H1 (cell line): ENCODE measurements at regions not wholly inside any gene's neighbourhood (a gene's known extent, or its start where the extent isn't known, plus 50 kb on each side); places are given as distances from the start of the nearest gene placed in this dataset.

ENCODE experiments used
- EZH2 ChIP-seq: fragments of 200-600 bp; sonication (generic); IDR thresholded peaks from 2 replicates; pipeline ENCODE4 v1.7.1; 2012; ENCODE audit warnings: low read depth, mild to moderate bottlenecking, moderate library complexity, low read length, inconsistent platforms; ENCODE audit not compliant: severe bottlenecking
- KDM5A ChIP-seq: fragments of 200-600 bp; IDR thresholded peaks from 2 replicates; pipeline ENCODE4 v1.7.1; 2012; ENCODE audit warnings: mild to moderate bottlenecking, low read length, inconsistent platforms, mixed read lengths
- NANOG ChIP-seq: IDR thresholded peaks from 2 replicates; pipeline ENCODE4 v1.6.1; 2011; ENCODE audit warnings: low read length, low read depth, mild to moderate bottlenecking, inconsistent platforms; ENCODE audit not compliant: insufficient read depth, poor library complexity, severe bottlenecking
- RAD21 ChIP-seq, 2 experiments: IDR thresholded peaks in 1 of 2; conservative IDR thresholded peaks in 1 of 2; 2 replicates each; pipeline ENCODE4 v1.6.1; 2011; ENCODE audit warnings: low read depth in 2 of 2, low read length in 2 of 2, improper control_type of control experiment in 1 of 2, inconsistent platforms in 1 of 2, mild to moderate bottlenecking in 1 of 2, moderate library complexity in 1 of 2
- RNF2 ChIP-seq: fragments of 200-900, 300-1000 bp; sonication (generic); IDR thresholded peaks from 2 replicates; pipeline ENCODE4 v1.7.1; 2016; ENCODE audit warnings: borderline replicate concordance, low read depth, mild to moderate bottlenecking, antibody characterized with exemption, low read length; ENCODE audit not compliant: poor library complexity, severe bottlenecking; ENCODE audit errors: missing control alignments
- TEAD4 ChIP-seq: IDR thresholded peaks from 2 replicates; pipeline ENCODE4 v1.6.1; 2012; ENCODE audit warnings: low read depth, low read length, inconsistent platforms, mixed read lengths
- TF ChIP-seq, protein P1 (sequence below): fragments of 300-600 bp; sonication (generic); IDR thresholded peaks from 2 replicates; pipeline ENCODE4 v1.7.1; 2012; ENCODE audit warnings: low read length, moderate library complexity, mild to moderate bottlenecking, inconsistent platforms; ENCODE audit not compliant: insufficient replicate concordance
- TF ChIP-seq, protein P2 (sequence below): IDR thresholded peaks from 2 replicates; pipeline ENCODE4 v1.6.1; 2012; ENCODE audit warnings: inconsistent platforms
- TF ChIP-seq, protein P3 (sequence below): IDR thresholded peaks from 2 replicates; pipeline ENCODE4 v1.6.1; 2011; ENCODE audit warnings: low read depth, mild to moderate bottlenecking, low read length; ENCODE audit not compliant: insufficient read depth

- TF ChIP-seq, protein P1, sequence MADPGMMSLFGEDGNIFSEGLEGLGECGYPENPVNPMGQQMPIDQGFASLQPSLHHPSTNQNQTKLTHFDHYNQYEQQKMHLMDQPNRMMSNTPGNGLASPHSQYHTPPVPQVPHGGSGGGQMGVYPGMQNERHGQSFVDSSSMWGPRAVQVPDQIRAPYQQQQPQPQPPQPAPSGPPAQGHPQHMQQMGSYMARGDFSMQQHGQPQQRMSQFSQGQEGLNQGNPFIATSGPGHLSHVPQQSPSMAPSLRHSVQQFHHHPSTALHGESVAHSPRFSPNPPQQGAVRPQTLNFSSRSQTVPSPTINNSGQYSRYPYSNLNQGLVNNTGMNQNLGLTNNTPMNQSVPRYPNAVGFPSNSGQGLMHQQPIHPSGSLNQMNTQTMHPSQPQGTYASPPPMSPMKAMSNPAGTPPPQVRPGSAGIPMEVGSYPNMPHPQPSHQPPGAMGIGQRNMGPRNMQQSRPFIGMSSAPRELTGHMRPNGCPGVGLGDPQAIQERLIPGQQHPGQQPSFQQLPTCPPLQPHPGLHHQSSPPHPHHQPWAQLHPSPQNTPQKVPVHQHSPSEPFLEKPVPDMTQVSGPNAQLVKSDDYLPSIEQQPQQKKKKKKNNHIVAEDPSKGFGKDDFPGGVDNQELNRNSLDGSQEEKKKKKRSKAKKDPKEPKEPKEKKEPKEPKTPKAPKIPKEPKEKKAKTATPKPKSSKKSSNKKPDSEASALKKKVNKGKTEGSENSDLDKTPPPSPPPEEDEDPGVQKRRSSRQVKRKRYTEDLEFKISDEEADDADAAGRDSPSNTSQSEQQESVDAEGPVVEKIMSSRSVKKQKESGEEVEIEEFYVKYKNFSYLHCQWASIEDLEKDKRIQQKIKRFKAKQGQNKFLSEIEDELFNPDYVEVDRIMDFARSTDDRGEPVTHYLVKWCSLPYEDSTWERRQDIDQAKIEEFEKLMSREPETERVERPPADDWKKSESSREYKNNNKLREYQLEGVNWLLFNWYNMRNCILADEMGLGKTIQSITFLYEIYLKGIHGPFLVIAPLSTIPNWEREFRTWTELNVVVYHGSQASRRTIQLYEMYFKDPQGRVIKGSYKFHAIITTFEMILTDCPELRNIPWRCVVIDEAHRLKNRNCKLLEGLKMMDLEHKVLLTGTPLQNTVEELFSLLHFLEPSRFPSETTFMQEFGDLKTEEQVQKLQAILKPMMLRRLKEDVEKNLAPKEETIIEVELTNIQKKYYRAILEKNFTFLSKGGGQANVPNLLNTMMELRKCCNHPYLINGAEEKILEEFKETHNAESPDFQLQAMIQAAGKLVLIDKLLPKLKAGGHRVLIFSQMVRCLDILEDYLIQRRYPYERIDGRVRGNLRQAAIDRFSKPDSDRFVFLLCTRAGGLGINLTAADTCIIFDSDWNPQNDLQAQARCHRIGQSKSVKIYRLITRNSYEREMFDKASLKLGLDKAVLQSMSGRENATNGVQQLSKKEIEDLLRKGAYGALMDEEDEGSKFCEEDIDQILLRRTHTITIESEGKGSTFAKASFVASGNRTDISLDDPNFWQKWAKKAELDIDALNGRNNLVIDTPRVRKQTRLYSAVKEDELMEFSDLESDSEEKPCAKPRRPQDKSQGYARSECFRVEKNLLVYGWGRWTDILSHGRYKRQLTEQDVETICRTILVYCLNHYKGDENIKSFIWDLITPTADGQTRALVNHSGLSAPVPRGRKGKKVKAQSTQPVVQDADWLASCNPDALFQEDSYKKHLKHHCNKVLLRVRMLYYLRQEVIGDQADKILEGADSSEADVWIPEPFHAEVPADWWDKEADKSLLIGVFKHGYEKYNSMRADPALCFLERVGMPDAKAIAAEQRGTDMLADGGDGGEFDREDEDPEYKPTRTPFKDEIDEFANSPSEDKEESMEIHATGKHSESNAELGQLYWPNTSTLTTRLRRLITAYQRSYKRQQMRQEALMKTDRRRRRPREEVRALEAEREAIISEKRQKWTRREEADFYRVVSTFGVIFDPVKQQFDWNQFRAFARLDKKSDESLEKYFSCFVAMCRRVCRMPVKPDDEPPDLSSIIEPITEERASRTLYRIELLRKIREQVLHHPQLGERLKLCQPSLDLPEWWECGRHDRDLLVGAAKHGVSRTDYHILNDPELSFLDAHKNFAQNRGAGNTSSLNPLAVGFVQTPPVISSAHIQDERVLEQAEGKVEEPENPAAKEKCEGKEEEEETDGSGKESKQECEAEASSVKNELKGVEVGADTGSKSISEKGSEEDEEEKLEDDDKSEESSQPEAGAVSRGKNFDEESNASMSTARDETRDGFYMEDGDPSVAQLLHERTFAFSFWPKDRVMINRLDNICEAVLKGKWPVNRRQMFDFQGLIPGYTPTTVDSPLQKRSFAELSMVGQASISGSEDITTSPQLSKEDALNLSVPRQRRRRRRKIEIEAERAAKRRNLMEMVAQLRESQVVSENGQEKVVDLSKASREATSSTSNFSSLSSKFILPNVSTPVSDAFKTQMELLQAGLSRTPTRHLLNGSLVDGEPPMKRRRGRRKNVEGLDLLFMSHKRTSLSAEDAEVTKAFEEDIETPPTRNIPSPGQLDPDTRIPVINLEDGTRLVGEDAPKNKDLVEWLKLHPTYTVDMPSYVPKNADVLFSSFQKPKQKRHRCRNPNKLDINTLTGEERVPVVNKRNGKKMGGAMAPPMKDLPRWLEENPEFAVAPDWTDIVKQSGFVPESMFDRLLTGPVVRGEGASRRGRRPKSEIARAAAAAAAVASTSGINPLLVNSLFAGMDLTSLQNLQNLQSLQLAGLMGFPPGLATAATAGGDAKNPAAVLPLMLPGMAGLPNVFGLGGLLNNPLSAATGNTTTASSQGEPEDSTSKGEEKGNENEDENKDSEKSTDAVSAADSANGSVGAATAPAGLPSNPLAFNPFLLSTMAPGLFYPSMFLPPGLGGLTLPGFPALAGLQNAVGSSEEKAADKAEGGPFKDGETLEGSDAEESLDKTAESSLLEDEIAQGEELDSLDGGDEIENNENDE: no peak
- no peak for TF ChIP-seq EZH2
- TF ChIP-seq NANOG: no peak
- no peak for TF ChIP-seq TEAD4
- no peak for TF ChIP-seq RNF2
- TF ChIP-seq, protein P2, sequence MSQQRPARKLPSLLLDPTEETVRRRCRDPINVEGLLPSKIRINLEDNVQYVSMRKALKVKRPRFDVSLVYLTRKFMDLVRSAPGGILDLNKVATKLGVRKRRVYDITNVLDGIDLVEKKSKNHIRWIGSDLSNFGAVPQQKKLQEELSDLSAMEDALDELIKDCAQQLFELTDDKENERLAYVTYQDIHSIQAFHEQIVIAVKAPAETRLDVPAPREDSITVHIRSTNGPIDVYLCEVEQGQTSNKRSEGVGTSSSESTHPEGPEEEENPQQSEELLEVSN: no peak
- no peak for TF ChIP-seq KDM5A
- TF ChIP-seq, protein P3, sequence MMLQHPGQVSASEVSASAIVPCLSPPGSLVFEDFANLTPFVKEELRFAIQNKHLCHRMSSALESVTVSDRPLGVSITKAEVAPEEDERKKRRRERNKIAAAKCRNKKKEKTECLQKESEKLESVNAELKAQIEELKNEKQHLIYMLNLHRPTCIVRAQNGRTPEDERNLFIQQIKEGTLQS: no peak
- TF ChIP-seq RAD21 (IDR thresholded peaks at IDR 0.05 in 1 of 2, conservative IDR thresholded peaks at IDR 0.05 in 1 of 2; ENCODE audit: low read depth in 2 of 2, low read length in 2 of 2): no peak
Measured at GRCh38 chr4:176925962-176926361, 133.2 kb upstream of the VEGFC start (continued).
